CD4-positive, alpha-beta T cell (primary cell): ENCODE measurements at regions not wholly inside any gene's neighbourhood (a gene's known extent, or its start where the extent isn't known, plus 50 kb on each side); places are given as distances from the start of the nearest gene placed in this dataset.

ENCODE experiments used
- ATAC-seq: fragments of 200-7000 bp; cut with Tn5 transposase; one replicate; pipeline ENCODE4 v1.10.0; 2022; ENCODE audit warnings: mild to moderate bottlenecking; ENCODE audit not compliant: poor library complexity
- CTCF ChIA-PET: fragments of 350-600 bp; sonication (Branson Sonifier 250); formaldehyde crosslinking; loops from one replicate; lab custom pipeline; 2021; ENCODE audit warnings: antibody characterized with exemption, inconsistent platforms; lab: Charles Lee
- POLR2A ChIA-PET: fragments of 350-600 bp; sonication (Branson Sonifier 250); formaldehyde crosslinking; loops from one replicate; lab custom pipeline; 2021; ENCODE audit warnings: antibody characterized with exemption, inconsistent platforms; lab: Charles Lee
- DNase-seq, 14 experiments: peaks; one replicate each; pipeline ENCODE4 v3.0.0-alpha.2; 2013 to 2020; ENCODE audit warnings: mixed read lengths in 2 of 14
- H3K27ac ChIP-seq, 2 donors: one replicate each; pipeline versions ENCODE4 v1.5.1 to v1.7.0; 2013; ENCODE audit warnings: low read length in 2 of 2, low read depth in 1 of 2, mild to moderate bottlenecking in 1 of 2
- H3K27me3 ChIP-seq, 2 experiments: 1 replicate in 1 of 2; 2 replicates in 1 of 2; pipeline versions ENCODE4 v1.6.1 to v1.7.0; 2013; ENCODE audit warnings: low read length in 2 of 2, control low read depth in 1 of 2, mild to moderate bottlenecking in 1 of 2, moderate library complexity in 1 of 2; ENCODE audit not compliant: insufficient read depth in 2 of 2, control insufficient read depth in 1 of 2
- H3K36me3 ChIP-seq: one replicate; pipeline ENCODE4 v1.6.1; 2013; ENCODE audit warnings: low read length, control low read depth; ENCODE audit not compliant: insufficient read depth
- H3K4me1 ChIP-seq: one replicate; pipeline ENCODE4 v1.6.1; 2013; ENCODE audit warnings: low read length, control low read depth; ENCODE audit not compliant: insufficient read depth
- H3K4me3 ChIP-seq: one replicate; pipeline ENCODE4 v1.5.1; 2013; ENCODE audit warnings: mild to moderate bottlenecking, low read length, moderate library complexity
- H3K9me3 ChIP-seq, 2 experiments: 1 replicate in 1 of 2; 2 replicates in 1 of 2; pipeline versions ENCODE4 v1.6.1 to v1.7.0; 2013; ENCODE audit warnings: low read length in 2 of 2, mild to moderate bottlenecking in 2 of 2, control low read depth in 1 of 2, moderate library complexity in 1 of 2; ENCODE audit not compliant: control insufficient read depth in 1 of 2, insufficient read depth in 1 of 2
- H3K27ac Mint-ChIP-seq: one replicate; pipeline ENCODE4 v1.8.0; 2020; ENCODE audit warnings: mixed read lengths
- H3K27me3 Mint-ChIP-seq: one replicate; pipeline ENCODE4 v1.8.0; 2021; ENCODE audit warnings: mixed read lengths
- H3K36me3 Mint-ChIP-seq: one replicate; pipeline ENCODE4 v1.8.0; 2021; ENCODE audit warnings: low read depth, mixed read lengths
- H3K4me1 Mint-ChIP-seq: one replicate; pipeline ENCODE4 v1.8.0; 2021; ENCODE audit warnings: low read depth, mixed read lengths
- H3K4me3 Mint-ChIP-seq: one replicate; pipeline ENCODE4 v1.8.0; 2020; ENCODE audit warnings: mild to moderate bottlenecking, mixed read lengths
- H3K9me3 Mint-ChIP-seq: one replicate; pipeline ENCODE4 v1.8.0; 2020; ENCODE audit warnings: mixed read lengths
- CTCF ChIP-seq: fragments of 200-600 bp; IDR thresholded peaks from one replicate; pipeline ENCODE4 v1.8.0; 2022; ENCODE audit warnings: antibody characterized with exemption, mild to moderate bottlenecking
- intact Hi-C, 2 experiments: fragments of 100-400 bp; cut with DNase I in 1 of 2; cut with micrococcal nuclease in 1 of 2; formaldehyde crosslinking; loops; one replicate each; pipeline versions ENCODE4 v1.15.1 to v1.9.0; 2023 to 2025; cut with DNase I, micrococcal nuclease

GRCh38 chr9:7739595-7739994 lies 60.0 kb downstream of the DMAC1 start:
- TF ChIP-seq CTCF: no peak
- H3K4me1 ChIP-seq: no peaks in the 10 kb centered on the region
- no peak for ATAC-seq
- Mint-ChIP-seq H3K4me1 (no peaks in the 10 kb centered on the region), H3K4me3 (no peak overlapping the region), H3K9me3 (no peaks in the 10 kb centered on the region), H3K27me3 (no peaks in the 10 kb centered on the region), H3K36me3 (no peaks in the 10 kb centered on the region), H3K27ac (no peak overlapping the region)
- no peaks in the 10 kb centered on the region for H3K27me3 ChIP-seq
- no peak overlapping the region for H3K27ac ChIP-seq
- DNase-seq: no peak
- no peaks in the 10 kb centered on the region for H3K9me3 ChIP-seq
- intact Hi-C loops: no loop called here
- no peak overlapping the region for H3K4me3 ChIP-seq
- no peaks in the 10 kb centered on the region for H3K36me3 ChIP-seq
- POLR2A ChIA-PET: no interaction called here
- CTCF ChIA-PET: no interaction called here

- Mint-ChIP-seq H3K9me3 (no peaks in the 10 kb centered on the region), H3K36me3 (no peaks in the 10 kb centered on the region), H3K4me3 (no peak overlapping the region), H3K27me3 (no peaks in the 10 kb centered on the region), H3K27ac (no peak overlapping the region), H3K4me1 (no peaks in the 10 kb centered on the region)
- no peak overlapping the region for H3K27ac ChIP-seq
- no peak for TF ChIP-seq CTCF
- DNase-seq: no peak
- ATAC-seq: no peak
- ChIA-PET CTCF (no interaction called here), POLR2A (no interaction called here)
- intact Hi-C loops: no loop called here
- H3K4me3 ChIP-seq: no peak overlapping the region
- no peaks in the 10 kb centered on the region for H3K4me1 ChIP-seq
- H3K9me3 ChIP-seq: no peaks in the 10 kb centered on the region
- no peaks in the 10 kb centered on the region for H3K27me3 ChIP-seq
- no peaks in the 10 kb centered on the region for H3K36me3 ChIP-seq
Measured at GRCh38 chr9:7735311-7735710, 64.3 kb downstream of the DMAC1 start.

GRCh38 chr9:7730164-7730445 lies 69.5 kb downstream of the DMAC1 start:
- no peaks in the 10 kb centered on the region for H3K36me3 Mint-ChIP-seq
- no peak overlapping the region for H3K4me3 ChIP-seq
- H3K9me3 Mint-ChIP-seq: no peaks in the 10 kb centered on the region
- no peaks in the 10 kb centered on the region for H3K4me1 Mint-ChIP-seq
- H3K4me3 Mint-ChIP-seq: no peak overlapping the region
- no peaks in the 10 kb centered on the region for H3K27me3 Mint-ChIP-seq
- intact Hi-C loops: no loop called here
- H3K9me3 ChIP-seq: no peaks in the 10 kb centered on the region
- DNase-seq: no peak
- no peak for TF ChIP-seq CTCF
- no peak overlapping the region for H3K27ac Mint-ChIP-seq
- POLR2A ChIA-PET: no interaction called here
- H3K4me1 ChIP-seq: no peaks in the 10 kb centered on the region
- no peak overlapping the region for H3K27ac ChIP-seq
- no peak for ATAC-seq
- H3K36me3 ChIP-seq: no peaks in the 10 kb centered on the region
- CTCF ChIA-PET: interaction anchor here (0.9 kb wide), 1 partner anchor 8 kb away, joined by 3 read pairs; no protein-coding TSS in a partner anchor
- H3K27me3 ChIP-seq: no peaks in the 10 kb centered on the region
